GM18511 (cell line): ENCODE measurements at regions not wholly inside any gene's neighbourhood (a gene's known extent, or its start where the extent isn't known, plus 50 kb on each side); places are given as distances from the start of the nearest gene placed in this dataset.
"Not testable (repeated sequence)": the region's sequence is repeated elsewhere in the genome, so short reads cannot be mapped to it uniquely, and the experiment has no call there.

Experiments used
- ATAC-seq: cut with Tn5 transposase; IDR thresholded peaks from one replicate; pipeline ENCODE4 v1.9.1; 2021; ENCODE audit warnings: mild to moderate bottlenecking, moderate library complexity; ENCODE audit not compliant: unreplicated experiment

DNA sequence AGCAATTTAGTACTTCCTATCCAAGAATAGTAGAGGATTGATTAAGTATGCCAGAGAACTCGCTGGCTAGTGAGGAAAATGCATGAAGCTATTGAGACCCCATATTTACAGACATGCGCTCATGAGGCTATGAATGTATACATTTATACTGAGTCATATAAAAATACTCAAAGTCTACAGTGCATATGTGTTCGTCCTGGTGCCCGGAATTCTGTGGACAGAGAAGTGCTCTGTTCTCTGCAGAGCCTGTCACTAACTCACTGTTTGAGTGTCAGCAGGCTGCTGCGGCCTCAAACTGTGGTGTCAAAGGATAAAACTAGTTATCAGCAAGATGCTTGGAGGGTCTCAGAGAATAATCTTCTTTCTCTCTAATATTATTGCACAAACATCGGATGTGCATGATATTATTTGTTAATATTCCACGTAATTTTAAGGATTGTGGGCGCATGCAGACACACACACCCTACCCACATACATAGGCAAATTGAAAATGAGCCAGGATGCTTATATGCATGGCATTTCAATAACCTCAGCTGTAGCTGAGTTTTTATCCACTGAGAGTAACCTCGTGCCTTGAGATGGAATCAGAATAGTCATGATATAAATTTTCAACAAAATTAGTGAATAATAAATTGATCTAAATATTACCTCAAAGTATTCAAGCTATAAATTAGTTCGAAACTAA, 50.0 kb upstream of the TSC22D2 start:
- ATAC-seq = no peak

DNA sequence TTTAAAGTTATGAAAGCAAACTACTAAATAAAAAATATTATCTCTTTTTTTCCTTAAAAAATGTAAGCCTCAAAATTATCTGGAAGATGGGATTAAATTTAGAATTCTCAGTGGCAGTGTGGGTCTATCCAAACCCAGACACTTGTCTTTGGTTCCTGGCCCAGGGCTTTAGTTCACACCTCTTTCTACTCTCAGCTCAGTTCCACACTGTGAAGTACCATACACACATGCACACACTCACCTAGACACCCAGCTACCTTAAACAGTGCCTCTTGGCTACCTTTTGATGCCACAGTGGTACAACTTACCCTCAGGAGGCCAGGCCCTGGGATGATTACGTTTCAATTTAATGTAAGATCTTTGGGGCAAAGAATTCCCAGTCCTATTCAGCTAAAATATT, 51.0 kb upstream of the TSC22D2 start:
- no peak for ATAC-seq

DNA sequence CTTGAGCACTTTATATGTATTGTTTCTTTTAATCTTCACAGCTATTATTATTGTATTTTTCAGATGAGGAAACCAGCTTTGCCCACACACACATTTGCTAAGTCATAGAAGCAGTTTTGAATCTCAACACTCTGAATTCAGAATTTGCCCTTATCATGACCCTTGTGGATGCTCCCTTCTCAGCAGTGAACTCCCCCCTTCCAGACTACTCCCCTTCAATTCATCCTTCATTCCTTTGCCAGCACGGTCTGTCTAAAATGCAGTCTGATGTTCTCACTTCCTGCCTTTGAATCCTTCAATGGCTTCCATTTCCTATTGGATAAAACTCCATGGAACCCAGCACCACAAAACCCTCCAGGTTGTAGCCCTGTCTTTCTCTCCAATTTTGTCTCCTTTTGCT, 52.5 kb upstream of the TSC22D2 start:
- ATAC-seq = no peak

DNA sequence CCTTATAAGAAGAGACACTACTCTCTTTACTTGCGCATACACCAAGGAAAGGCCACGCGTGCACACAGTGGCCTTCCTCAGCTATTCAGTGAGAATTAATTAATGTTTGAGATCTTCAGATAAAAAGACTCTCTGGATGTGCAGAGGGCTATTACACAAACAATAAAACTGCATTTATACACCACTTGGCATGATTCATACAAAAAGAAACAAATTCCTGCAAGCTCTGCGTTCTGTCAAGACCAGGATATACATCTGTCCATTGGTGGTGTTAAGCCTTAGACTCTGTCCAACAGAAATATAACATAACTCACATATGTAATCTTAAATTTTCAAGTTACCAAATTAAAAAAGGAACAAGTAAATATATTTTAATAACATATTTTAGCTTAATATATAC, 55.2 kb upstream of the TSC22D2 start:
- ATAC-seq = no peak

DNA sequence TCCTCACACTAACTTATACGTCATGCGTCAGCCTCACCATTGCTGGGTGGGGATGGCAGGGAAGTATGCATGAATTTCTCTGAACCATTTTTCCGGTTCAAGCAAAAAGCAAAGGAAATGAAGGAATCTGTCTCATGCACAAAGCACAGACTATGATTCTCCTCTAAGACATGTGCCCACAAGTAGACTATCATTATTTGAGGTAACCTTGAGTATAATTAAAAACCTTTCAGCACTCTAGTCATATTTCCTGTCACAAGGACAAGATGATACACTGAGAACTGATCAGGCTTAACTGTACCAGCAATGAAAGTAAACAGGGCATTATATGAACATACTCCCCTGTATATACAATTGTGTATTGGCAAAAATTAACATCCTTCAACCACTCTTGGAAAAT, 56.7 kb upstream of the TSC22D2 start:
- ATAC-seq = no peak

DNA sequence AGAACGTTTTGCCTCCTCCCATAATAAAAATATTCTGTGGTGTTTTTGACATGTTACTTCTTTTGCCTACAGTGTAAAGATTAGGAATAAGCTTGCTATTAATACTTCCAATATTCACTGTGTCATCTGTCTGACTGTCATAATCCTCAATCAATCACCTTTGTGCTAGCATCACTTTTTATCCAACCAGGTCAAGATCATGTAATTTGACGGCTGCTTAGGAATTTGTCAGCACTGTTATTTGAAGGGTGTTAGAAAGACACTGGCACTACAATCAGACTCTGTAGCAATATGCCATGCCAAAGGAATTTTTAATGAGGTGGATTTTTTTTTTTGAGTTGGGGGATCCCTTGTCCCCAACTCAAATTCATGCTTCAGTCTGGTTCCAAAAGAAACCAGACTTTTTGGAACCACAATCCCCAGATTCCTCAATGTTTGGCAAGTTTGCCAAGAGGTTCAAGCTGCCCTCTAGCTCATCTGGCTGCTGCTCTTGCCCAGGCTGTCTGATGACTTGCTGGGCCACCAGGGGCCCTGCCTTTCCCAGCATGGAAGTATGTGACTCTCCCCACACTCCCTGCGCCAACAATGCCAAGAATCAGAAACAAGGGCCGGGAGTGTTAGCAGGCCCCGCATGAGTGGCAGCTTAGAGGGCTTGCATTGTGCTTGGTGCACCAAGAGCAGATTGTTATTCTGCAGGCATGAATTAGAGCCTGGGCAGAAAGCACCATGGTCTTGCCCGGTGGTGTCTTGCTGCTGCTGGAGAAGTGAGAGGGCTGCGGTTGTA, 58.6 kb upstream of the TSC22D2 start:
- ATAC-seq = no peak

DNA sequence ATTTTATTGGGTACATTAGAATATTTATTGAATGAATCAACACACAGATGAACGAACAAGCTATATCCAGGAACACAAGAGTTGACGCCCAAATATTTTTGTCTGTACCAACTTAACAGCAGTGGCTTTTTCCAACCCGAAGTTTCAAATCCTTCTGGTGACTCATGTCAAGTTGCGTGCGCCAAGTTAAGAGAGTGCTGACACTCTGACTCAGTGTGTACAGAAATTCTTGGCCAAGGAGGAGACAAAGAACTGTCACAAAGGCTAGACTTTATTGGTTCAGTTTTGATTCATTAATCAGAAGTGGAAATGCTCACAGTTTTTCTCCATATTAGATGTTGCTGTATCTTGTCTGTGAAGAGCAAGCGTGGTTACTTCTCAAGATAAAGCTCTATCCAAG, 59.6 kb upstream of the TSC22D2 start:
- no peak for ATAC-seq

DNA sequence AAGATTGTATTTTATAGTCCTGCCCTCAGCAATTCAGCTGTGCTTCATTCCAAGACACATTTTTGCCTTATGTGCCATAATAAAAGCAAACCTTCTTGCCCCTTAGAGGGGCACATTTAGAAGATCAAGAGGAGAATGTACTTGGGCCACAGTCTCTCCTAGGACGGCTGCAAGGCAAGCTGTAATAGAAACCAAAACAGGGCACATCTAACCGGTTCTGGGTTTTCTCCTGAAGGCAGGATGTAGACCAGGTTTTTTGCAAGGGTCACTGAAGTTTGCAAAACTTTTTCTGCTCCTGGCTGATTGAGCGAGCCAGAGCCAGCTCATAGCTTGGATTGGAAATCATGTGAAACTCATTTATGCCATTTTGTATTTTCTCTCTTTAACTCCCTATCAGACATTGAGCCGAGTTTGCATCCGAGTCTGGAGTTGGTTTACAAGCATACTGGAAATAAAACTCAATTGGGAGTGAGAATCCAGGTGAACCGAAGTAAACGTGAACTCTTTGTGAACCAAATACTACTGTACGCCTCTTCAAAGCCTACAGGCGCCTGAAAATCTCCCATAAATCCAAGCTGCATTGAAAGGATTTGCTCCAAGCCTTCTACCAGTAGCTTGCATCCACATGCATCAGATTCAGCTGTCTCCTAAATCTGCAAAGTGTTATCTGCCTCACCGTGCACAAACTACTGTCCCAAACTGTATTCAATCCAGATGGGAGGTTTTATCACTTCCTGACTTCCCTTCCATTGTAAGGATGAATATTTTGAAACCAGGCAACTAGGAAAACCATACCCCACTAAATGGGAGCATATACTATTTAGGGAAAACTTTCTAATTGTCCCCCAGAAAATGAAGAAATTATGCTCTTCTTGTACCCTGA, 60.9 kb upstream of the TSC22D2 start:
- ATAC-seq = no peak

DNA sequence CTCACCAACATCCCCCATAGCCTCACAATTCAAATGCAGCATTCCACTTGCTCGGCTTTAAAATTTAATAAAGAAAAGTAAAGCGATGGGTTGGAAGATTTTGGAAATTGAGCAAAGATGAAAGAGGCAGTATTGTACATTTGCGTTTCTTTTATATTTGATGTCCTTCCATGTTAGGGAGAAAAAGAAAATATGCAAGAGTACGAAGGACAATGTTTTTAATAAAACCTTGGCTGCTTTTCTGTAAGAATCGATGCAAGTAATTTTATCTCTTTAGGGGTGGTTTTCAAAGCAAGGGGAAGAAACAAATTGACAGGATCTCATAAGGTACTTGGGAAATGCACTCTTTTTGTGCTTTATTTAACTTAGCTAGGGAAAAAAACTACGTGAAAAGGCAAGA, 61.8 kb upstream of the TSC22D2 start:
- ATAC-seq = no peak

DNA sequence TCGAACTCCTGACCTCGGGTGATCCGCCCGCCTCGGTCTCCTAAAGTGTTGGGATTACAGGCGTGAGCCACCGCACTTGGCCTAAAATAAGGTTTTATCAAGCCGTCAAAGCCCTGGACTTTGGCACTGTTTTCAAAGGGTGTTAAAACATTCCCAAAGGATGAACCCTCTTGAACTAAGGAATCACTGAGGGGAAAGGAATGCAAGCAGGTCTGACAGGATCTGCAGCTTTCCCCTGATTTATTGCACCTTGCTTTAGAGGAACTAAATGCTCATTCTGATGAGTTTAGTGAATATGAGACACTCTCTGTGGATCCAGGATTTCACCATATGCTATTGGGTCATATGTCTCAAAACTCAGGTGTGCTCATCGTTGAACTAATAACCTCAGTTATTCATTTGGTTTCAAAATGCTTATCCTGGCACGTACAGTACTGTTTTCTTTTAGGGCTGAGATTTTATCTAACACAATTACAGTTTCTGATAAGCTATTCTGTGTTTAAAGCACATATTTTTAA, 63.0 kb upstream of the TSC22D2 start:
- ATAC-seq = no peak

DNA sequence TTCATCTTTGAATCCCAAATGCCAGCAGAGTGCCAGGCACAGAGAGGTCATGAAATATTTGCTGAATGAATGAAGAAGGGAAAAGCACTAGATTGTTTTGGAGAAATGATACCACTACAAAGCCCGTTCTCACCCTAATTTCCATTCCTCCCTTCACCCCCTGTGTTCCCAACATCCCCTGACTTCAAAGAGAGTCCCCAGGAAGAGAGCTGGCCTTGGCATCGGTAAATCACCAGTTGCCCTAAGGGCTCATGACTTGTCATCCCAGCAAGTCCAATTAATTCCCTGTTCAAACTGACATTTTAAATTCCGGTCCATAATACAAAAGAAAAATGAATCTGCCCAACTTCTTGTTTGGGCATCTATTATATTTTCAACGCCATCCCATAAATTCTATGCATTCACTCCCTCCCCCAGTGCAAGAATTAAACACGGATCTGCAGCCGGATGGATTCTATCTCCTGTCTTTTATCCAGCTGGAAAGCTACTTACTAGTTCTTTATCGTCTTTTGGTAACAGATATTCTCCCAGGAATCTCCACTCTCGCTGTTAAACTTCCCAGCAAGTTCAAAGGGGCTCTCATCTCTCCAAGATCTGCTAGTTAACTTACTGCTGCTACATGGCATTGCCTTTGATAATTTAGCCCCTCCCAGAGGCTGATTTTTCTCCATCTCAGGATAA, 63.9 kb upstream of the TSC22D2 start:
- no peak for ATAC-seq

DNA sequence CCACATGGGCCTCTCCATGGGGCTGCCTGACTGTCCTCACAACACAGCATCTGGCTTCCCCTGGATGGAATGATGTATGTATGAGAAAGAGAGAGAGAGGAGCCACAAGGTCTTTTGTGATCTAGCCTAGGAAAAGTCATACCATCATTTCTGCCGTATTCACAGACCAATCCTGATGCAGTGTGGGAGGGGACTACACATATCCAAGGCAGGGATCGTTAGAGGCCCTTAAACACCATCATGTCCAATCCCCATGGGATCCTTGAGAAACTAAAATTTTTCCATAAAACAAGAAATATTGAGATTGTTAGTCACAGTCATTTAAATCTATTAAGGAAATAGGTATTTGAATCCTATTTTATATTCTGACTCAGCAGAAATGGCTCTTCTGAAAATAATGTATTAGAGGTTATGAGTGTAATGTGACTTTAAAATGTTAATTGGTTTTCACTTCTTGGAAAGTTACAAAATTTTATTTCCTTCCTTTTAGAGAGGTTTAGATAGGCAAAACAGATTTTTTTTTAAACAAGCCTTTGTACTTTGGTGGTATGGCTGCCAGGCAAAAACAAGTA, 65.1 kb upstream of the TSC22D2 start:
- no peak for ATAC-seq

DNA sequence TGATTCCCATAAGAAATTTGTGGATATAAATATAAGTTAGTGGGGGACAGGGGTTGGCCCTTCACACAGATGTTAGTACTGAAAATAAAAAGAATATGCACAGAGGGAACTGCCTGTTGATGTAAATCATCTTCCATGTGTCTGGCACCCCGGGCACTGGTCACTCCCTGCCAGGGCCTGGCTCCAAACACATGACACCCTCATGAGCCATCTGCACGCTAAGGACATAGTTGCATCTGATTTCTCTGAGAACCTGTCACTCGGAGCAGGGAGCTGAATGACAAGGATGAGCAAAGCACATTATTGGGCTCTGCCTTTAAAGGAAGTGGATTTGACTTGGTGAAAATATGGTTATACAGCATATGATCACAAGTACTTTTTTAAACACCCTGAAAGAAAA, 66.2 kb upstream of the TSC22D2 start:
- no peak for ATAC-seq

DNA sequence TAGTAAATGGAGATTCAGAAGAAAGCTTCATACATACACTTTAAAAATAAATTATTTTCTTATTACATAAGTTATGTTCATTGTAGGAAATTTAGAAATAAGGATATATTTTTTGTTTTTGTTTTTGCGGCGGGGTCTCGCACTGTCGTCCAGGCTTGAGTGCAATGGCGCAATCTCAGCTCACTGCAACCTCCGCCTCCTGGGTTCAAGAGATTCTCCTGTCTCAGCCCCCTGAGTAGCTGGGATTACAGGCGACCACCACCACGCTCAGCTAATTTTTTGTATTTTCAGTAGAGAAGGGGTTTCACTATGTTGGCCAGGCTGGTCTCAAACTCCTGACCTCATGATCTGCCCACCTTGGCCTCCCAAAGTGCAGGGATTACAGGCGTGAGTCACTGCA, 71.7 kb upstream of the TSC22D2 start:
- not testable (repeated sequence) for ATAC-seq

DNA sequence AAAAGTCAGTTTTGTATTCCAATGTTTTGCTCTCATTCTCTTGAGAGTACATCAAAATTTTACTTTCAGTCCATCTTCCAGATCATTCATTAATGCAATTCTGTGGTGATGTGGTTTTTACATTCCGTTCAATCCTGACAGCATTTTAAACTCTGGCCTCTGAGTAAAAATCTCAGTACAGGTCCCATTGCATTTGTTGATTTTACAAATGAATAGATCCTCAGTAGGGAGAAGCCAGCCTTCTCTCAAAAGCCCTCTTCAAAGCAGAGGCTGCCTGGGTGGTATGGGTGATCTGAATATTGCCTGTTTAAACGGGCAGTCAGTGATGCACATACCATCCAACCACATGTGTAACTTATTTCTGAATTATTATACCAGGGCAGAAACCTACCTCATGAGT, 72.5 kb upstream of the TSC22D2 start:
- no peak for ATAC-seq

DNA sequence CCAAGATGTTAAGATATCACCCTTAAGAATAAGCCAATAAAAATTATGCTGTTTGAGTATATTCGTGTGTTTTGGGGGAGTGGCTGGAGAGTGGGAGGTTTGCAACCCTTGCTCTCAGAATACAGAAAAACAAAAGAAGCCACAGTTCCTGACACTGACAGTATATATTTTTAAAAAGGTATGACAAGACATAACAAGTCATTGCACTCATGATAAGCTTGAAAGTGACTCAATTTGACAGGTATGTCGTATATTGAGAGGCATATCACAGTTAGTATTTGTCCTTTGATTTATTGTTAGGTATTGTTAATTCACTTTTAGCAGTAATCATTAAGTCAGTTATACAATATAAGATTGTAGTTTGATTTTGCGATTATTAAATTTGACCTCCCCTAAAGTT, 73.1 kb upstream of the TSC22D2 start:
- no peak for ATAC-seq

DNA sequence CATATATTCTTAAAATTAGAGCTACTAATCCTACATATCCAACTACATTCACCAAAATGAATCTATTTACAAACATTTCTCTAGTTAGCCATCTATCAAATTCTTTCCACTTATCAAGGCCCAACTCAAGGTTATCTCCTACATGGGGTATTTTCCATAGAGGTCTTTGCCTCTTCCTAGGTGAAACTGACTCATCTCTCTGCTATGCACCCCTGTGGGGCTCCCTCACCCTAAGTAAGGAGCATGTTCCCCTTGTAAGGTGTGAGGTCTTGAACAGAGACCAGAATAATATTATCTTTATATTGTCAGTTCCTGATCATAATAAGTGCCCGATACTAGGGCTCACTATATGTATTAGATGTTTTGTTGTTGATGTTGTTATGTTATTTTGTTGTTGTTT, 74.6 kb upstream of the TSC22D2 start:
- ATAC-seq = no peak

DNA sequence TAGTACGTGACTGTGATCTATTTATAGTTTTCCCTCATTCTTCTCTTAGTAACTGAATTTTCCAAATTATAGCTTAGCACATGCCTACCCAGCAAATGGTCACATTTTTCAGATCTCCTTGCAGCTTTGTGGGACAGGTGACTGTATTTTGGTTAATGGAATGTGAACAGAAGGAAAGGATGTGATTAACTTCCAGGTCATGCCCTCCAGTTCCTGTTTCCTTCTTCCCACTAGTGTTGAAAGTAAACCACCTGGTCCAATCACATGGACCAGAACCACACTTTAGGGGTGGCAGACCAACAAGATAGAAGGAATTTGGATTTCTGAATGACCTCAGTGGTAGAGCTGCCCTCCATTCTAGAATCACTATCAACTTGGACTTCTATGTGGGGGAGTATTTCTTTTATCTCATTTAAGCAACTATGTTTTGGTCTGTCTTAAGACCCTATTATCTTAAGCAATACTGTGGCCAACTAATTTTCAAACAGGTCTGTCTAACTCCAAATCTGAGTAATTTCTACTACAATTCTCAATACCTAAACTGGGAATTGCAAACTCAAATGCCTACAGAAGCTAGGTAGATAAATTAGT, 76.0 kb upstream of the TSC22D2 start:
- ATAC-seq = no peak

DNA sequence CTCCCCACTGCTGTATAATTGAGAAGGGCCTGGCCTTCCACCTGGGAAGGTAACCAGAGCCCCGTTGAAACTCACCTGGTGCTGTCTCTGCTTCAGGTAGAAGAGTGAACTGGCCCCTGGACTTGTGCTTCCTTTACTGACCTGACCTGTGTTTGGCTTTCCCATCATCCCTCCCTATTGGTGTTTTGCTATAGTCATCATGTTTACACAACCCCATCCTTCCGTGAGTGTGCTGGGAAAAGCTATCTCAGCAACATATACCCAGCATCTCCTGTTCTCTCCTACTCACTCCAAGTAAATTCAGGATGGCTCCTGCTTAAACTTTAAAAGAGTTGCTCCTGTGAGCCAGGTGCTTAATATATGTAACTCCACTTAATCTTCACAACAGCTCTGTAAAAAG, 77.2 kb upstream of the TSC22D2 start:
- ATAC-seq = no peak

DNA sequence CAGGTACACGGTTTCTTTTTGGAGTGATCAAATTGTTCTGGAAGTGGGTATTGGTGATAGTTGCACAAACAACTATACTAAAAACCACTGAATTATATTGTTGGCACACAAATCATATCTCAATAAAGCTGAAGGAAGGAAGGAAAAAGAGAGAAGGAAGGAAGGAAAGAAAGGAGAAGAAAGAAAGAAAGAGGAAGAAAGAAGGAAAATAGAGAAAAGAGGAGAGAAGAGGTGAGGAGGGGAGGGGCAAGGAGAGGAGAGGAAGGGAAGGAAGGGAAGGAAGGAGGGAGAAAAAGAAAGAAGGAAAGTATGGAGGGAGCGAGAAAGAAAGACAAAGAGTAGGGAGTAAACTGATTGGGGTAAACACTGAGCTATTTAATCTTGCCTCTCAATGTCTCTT, 77.9 kb upstream of the TSC22D2 start:
- no peak for ATAC-seq
